ENCODE measurements at regions not wholly inside any gene's neighbourhood (a gene's known extent, or its start where the extent isn't known, plus 50 kb on each side); places are given as distances from the start of the nearest gene placed in this dataset. TPM values are rescaled to one million over a fixed set of nuclear protein-coding genes. Genes with fewer than 3 reads are reported as not detected.

- no peak for DNase-seq (ENCODE audit: low spot score, unreplicated experiment)
- Mint-ChIP-seq H3K27me3 (no peaks in the 10 kb centered on the region), H3K36me3 (ENCODE audit: insufficient read depth) (no peaks in the 10 kb centered on the region), H3K9me3 (ENCODE audit: low read depth) (no peaks in the 10 kb centered on the region), H3K4me1 (ENCODE audit: low read depth) (no peaks in the 10 kb centered on the region), H3K27ac (no peak overlapping the region), H3K4me3 (ENCODE audit: low read depth) (no peak overlapping the region)
- no peak for TF ChIP-seq CTCF (IDR thresholded peaks at IDR 0.05; ENCODE audit: unreplicated experiment)
These were observed 85.5 kb downstream of the DIRAS2 start for GRCh38 chr9:90556897-90557675.

DNA sequence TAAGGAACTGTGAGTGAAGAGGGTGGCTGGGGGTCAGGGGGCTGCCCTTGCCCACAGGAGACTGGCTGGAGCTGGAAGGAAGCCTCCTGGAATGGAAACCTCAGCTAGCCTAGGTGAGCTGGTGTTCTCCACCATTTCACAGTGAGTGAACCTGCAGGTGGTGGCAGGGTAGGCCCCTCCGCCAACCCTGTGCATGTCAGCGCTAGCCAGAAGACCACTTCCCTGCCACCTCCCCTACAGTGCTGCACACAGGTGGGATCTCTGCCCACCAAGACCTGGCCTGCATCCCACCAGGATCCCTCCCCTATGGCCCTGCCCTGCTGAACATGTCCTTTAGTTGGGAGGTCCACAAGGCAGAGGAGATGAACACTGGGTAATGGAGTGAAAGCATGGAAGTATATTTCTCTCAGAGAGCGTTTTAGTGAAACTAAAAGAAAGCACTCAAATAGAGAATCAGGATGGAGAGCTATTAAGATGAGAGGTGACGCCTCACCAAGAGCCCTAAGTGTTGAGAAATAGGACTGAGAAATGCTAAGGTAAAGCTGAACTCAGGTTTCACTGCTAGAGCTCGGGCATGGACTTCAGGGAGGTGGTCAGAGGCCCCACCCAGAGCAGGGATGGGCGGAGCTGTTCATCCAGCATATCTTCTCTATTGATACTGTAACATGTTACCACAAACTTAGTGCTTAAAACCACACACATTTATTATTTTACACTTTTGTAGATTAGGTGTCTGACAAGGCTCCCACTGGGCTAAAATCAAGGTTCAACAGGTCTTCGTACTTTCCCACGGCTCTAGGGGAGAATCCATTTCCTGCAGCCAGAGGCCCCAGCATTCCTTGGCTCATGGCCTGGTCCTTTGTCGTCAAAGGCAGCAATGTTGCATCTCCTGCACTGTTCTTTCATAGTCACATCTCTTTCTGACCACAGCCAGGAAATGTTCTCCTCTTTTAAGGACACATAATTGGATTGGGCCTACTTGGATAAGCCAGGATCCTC, 83.2 kb downstream of the DIRAS2 start:
- Mint-ChIP-seq H3K4me1 (ENCODE audit: low read depth) (no peaks in the 10 kb centered on the region), H3K27ac (no peak overlapping the region), H3K36me3 (ENCODE audit: insufficient read depth) (no peaks in the 10 kb centered on the region), H3K4me3 (ENCODE audit: low read depth) (no peak overlapping the region), H3K9me3 (ENCODE audit: low read depth) (no peaks in the 10 kb centered on the region), H3K27me3 (no peaks in the 10 kb centered on the region)
- DNase-seq (ENCODE audit: low spot score, unreplicated experiment), result no peak
- TF ChIP-seq CTCF (IDR thresholded peaks at IDR 0.05; ENCODE audit: unreplicated experiment), result no peak

Small RNAs in the stretch of these regions (microRNA-seq; reads per million reads assigned to microRNA genes)
- not detected for gene MIR4290 (ENCODE audit: borderline number of aligned reads, unreplicated experiment)
